HS-5 (cell line): ENCODE measurements at regions not wholly inside any gene's neighbourhood (a gene's known extent, or its start where the extent isn't known, plus 50 kb on each side); places are given as distances from the start of the nearest gene placed in this dataset.
"Not testable (repeated sequence)": the region's sequence is repeated elsewhere in the genome, so short reads cannot be mapped to it uniquely, and the experiment has no call there.

Experiments
- DNase-seq: peaks from one replicate; pipeline ENCODE4 v3.0.0-alpha.2; 2012; ENCODE audit warnings: low read depth

GRCh38 chr3:135393898-135394525 is 571.5 kb upstream of the PPP2R3A start:
- no peak for DNase-seq

- DNase-seq = no peak
Observed at GRCh38 chr3:135412475-135412874, 553.1 kb upstream of the PPP2R3A start.

GRCh38 chr3:135416182-135416581 is 549.3 kb upstream of the PPP2R3A start:
- DNase-seq = no peak

GRCh38 chr3:135419155-135419554 is 546.4 kb upstream of the PPP2R3A start:
- no peak for DNase-seq

- DNase-seq = no peak
Observed at GRCh38 chr3:135426508-135426907, 539.0 kb upstream of the PPP2R3A start.

- no peak for DNase-seq
Observed at GRCh38 chr3:135432402-135432801, 533.1 kb upstream of the PPP2R3A start.

- DNase-seq = not testable (repeated sequence)
Observed at GRCh38 chr3:135438889-135439597, 526.5 kb upstream of the PPP2R3A start.

GRCh38 chr3:135439632-135440031 is 525.9 kb upstream of the PPP2R3A start:
- not testable (repeated sequence) for DNase-seq

- DNase-seq = no peak
Observed at GRCh38 chr3:135440233-135440632, 525.3 kb upstream of the PPP2R3A start.

- DNase-seq = no peak
Observed at GRCh38 chr3:135440746-135441145, 524.8 kb upstream of the PPP2R3A start.

GRCh38 chr3:135444058-135444457 is 521.5 kb upstream of the PPP2R3A start:
- DNase-seq = no peak

- DNase-seq = no peak
Observed at GRCh38 chr3:135447483-135447882, 518.0 kb upstream of the PPP2R3A start.

- DNase-seq = no peak
Observed at GRCh38 chr3:135448520-135448919, 517.0 kb upstream of the PPP2R3A start.

GRCh38 chr3:135449046-135449445 is 516.5 kb upstream of the PPP2R3A start:
- no peak for DNase-seq

GRCh38 chr3:135451037-135451785 is 514.3 kb upstream of the PPP2R3A start:
- DNase-seq = no peak

GRCh38 chr3:135452881-135453280 is 512.6 kb upstream of the PPP2R3A start:
- no peak for DNase-seq

GRCh38 chr3:135453326-135453725 is 512.2 kb upstream of the PPP2R3A start:
- no peak for DNase-seq

GRCh38 chr3:135454890-135455289 is 510.6 kb upstream of the PPP2R3A start:
- DNase-seq = no peak

- DNase-seq = no peak
Observed at GRCh38 chr3:135456108-135456790, 509.3 kb upstream of the PPP2R3A start.

GRCh38 chr3:135458541-135459322 is 506.8 kb upstream of the PPP2R3A start:
- DNase-seq = no peak

GRCh38 chr3:135460273-135460672 is 505.3 kb upstream of the PPP2R3A start:
- no peak for DNase-seq

GRCh38 chr3:135471911-135472310 is 493.6 kb upstream of the PPP2R3A start:
- no peak for DNase-seq
